GM13976 (cell line): ENCODE measurements at regions not wholly inside any gene's neighbourhood (a gene's known extent, or its start where the extent isn't known, plus 50 kb on each side); places are given as distances from the start of the nearest gene placed in this dataset.

ENCODE experiments used
- DNase-seq: peaks from one replicate; pipeline ENCODE4 v3.0.0; 2012; ENCODE audit warnings: low spot score
- CTCF ChIP-seq: IDR thresholded peaks from 2 replicates; pipeline ENCODE4 v1.5.1; 2012; ENCODE audit warnings: borderline replicate concordance, mild to moderate bottlenecking; ENCODE audit not compliant: insufficient read depth; ENCODE audit errors: extremely low read depth, missing control alignments, control extremely low read depth
- in situ Hi-C: fragments of 300-500 bp; cut with MboI; formaldehyde crosslinking; loops from one replicate; pipeline ENCODE4 v1.12.0; 2022; ENCODE audit warnings: low sequenced_read_pairs, mixed read lengths, inconsistent platforms; ENCODE audit not compliant: unreplicated experiment

- TF ChIP-seq CTCF = no peak
- DNase-seq = no peak
- in situ Hi-C loops = no loop called here
Observed at GRCh38 chr7:16035392-16035791, 348.9 kb upstream of the MEOX2 start.

GRCh38 chr7:16034866-16035265, 348.4 kb upstream of the MEOX2 start:
- no peak for DNase-seq
- TF ChIP-seq CTCF = no peak
- in situ Hi-C loops = no loop called here

- no peak for TF ChIP-seq CTCF
- in situ Hi-C loops = no loop called here
- DNase-seq = no peak
Observed at GRCh38 chr7:16034353-16034752, 347.9 kb upstream of the MEOX2 start.

GRCh38 chr7:16033233-16033632, 346.8 kb upstream of the MEOX2 start:
- DNase-seq = no peak
- TF ChIP-seq CTCF = no peak
- in situ Hi-C loops = no loop called here

GRCh38 chr7:16028636-16029035, 342.2 kb upstream of the MEOX2 start:
- in situ Hi-C loops = no loop called here
- DNase-seq = no peak
- no peak for TF ChIP-seq CTCF

GRCh38 chr7:16028103-16028502, 341.6 kb upstream of the MEOX2 start:
- DNase-seq = no peak
- in situ Hi-C loops = no loop called here
- no peak for TF ChIP-seq CTCF

GRCh38 chr7:16027396-16027795, 340.9 kb upstream of the MEOX2 start:
- in situ Hi-C loops = no loop called here
- no peak for DNase-seq
- TF ChIP-seq CTCF = no peak
